Posterior cingulate gyrus (tissue), 11 donors: ENCODE measurements at regions not wholly inside any gene's neighbourhood (a gene's known extent, or its start where the extent isn't known, plus 50 kb on each side); places are given as distances from the start of the nearest gene placed in this dataset.
A peak's percentile ranks its signal among the peaks of the same experiment; 100 is the strongest.

Source experiments
- DNase-seq, 10 donors: peaks; one replicate each; pipeline versions ENCODE4 v3.0.0 to v3.0.0-alpha.2; 2020 to 2021; ENCODE audit warnings: mixed read lengths in 3 of 10
- intact Hi-C: fragments of 100-400 bp; cut with DNase I; formaldehyde crosslinking; loops from one replicate; pipeline ENCODE4 v1.15.1; 2023

GRCh38 chr3:72105306-72105705 is 320.4 kb upstream of the PROK2 start:
- DNase-seq: peak in 1 of 10 donors; percentile 32
- intact Hi-C loops: no loop called here

GRCh38 chr3:72102112-72102616 is 317.2 kb upstream of the PROK2 start:
- DNase-seq: peak in 1 of 10 donors; percentile 55
- intact Hi-C loops: no loop called here

- no peak for DNase-seq
Measured at GRCh38 chr3:72101494-72101893, 316.5 kb upstream of the PROK2 start.

GRCh38 chr3:72100601-72101187 is 315.7 kb upstream of the PROK2 start:
- intact Hi-C loops: no loop called here
- DNase-seq: peak; percentile 50 to 97 (median 78)

More at GRCh38 chr3:72101494-72101893, 316.5 kb upstream of the PROK2 start:
- intact Hi-C loops: no loop called here

- DNase-seq: peak in 1 of 10 donors; percentile 83
- intact Hi-C loops: no loop called here
Measured at GRCh38 chr3:72100080-72100511, 315.1 kb upstream of the PROK2 start.

- intact Hi-C loops: no loop called here
- peak in 1 of 10 donors; percentile 53 for DNase-seq
Measured at GRCh38 chr3:72099326-72100079, 314.6 kb upstream of the PROK2 start.

GRCh38 chr3:72097053-72097452 is 312.1 kb upstream of the PROK2 start:
- DNase-seq: no peak
- intact Hi-C loops: no loop called here

GRCh38 chr3:72095521-72095920 is 310.6 kb upstream of the PROK2 start:
- no peak for DNase-seq
- intact Hi-C loops: no loop called here

GRCh38 chr3:72093992-72094334 is 309.0 kb upstream of the PROK2 start:
- DNase-seq: no peak
- intact Hi-C loops: no loop called here

- DNase-seq: no peak
- intact Hi-C loops: no loop called here
Measured at GRCh38 chr3:72093270-72093991, 308.5 kb upstream of the PROK2 start.

- intact Hi-C loops: no loop called here
- DNase-seq: no peak
Measured at GRCh38 chr3:72092778-72093177, 307.8 kb upstream of the PROK2 start.

- intact Hi-C loops: no loop called here
- DNase-seq: no peak
Measured at GRCh38 chr3:72088486-72089025, 303.6 kb upstream of the PROK2 start.

- intact Hi-C loops: no loop called here
- no peak for DNase-seq
Measured at GRCh38 chr3:72087420-72087819, 302.5 kb upstream of the PROK2 start.

GRCh38 chr3:72086743-72087087 is 301.8 kb upstream of the PROK2 start:
- DNase-seq: no peak
- intact Hi-C loops: no loop called here

GRCh38 chr3:72086042-72086742 is 301.2 kb upstream of the PROK2 start:
- DNase-seq: no peak
- intact Hi-C loops: no loop called here

- DNase-seq: no peak
- intact Hi-C loops: no loop called here
Measured at GRCh38 chr3:72085036-72085435, 300.1 kb upstream of the PROK2 start.

- intact Hi-C loops: no loop called here
- no peak for DNase-seq
Measured at GRCh38 chr3:72082776-72083462, 298.0 kb upstream of the PROK2 start.

- intact Hi-C loops: no loop called here
- no peak for DNase-seq
Measured at GRCh38 chr3:72082186-72082715, 297.3 kb upstream of the PROK2 start.

GRCh38 chr3:72081471-72082185 is 296.7 kb upstream of the PROK2 start:
- intact Hi-C loops: no loop called here
- no peak for DNase-seq
